H9 (cell line): ENCODE measurements at regions not wholly inside any gene's neighbourhood (a gene's known extent, or its start where the extent isn't known, plus 50 kb on each side); places are given as distances from the start of the nearest gene placed in this dataset.

ENCODE experiments used
- DNase-seq: peaks from one replicate; pipeline ENCODE4 v3.0.0-alpha.2; 2017
- H2AFZ ChIP-seq: one replicate; pipeline ENCODE4 v1.6.1; 2013; ENCODE audit warnings: mild to moderate bottlenecking, low read length, control low read depth, moderate library complexity
- H2AK5ac ChIP-seq: 2 replicates; pipeline ENCODE4 v1.6.1; 2013; ENCODE audit warnings: low read length, control low read depth, mixed read lengths; ENCODE audit not compliant: insufficient read length
- H2BK120ac ChIP-seq: one replicate; pipeline ENCODE4 v1.6.1; 2013; ENCODE audit warnings: low read depth, mild to moderate bottlenecking, low read length, control low read depth, inconsistent platforms; ENCODE audit not compliant: poor library complexity, severe bottlenecking
- H2BK12ac ChIP-seq: 2 replicates; pipeline ENCODE4 v1.6.1; 2013; ENCODE audit warnings: low read length, control low read depth, mixed read lengths, low read depth; ENCODE audit not compliant: insufficient read length
- H2BK15ac ChIP-seq: 2 replicates; pipeline ENCODE4 v1.6.1; 2013; ENCODE audit warnings: low read depth, low read length, control low read depth
- H2BK20ac ChIP-seq: one replicate; pipeline ENCODE4 v1.6.1; 2013; ENCODE audit warnings: low read depth, mild to moderate bottlenecking, low read length, control low read depth, inconsistent platforms; ENCODE audit not compliant: poor library complexity, severe bottlenecking
- H2BK5ac ChIP-seq: 2 replicates; pipeline ENCODE4 v1.6.1; 2013; ENCODE audit warnings: low read length, control low read depth, mixed read lengths; ENCODE audit not compliant: insufficient read length
- H3K14ac ChIP-seq: 2 replicates; pipeline ENCODE4 v1.6.1; 2013; ENCODE audit warnings: low read length, control low read depth; ENCODE audit not compliant: insufficient read depth
- H3K18ac ChIP-seq: 2 replicates; pipeline ENCODE4 v1.6.1; 2013; ENCODE audit warnings: low read depth, mild to moderate bottlenecking, mixed read lengths, low read length, control low read depth; ENCODE audit not compliant: insufficient read length
- H3K23ac ChIP-seq: 2 replicates; pipeline ENCODE4 v1.6.1; 2013; ENCODE audit warnings: low read length, control low read depth, mixed read lengths, low read depth; ENCODE audit not compliant: insufficient read length
- H3K23me2 ChIP-seq: 2 replicates; pipeline ENCODE4 v1.6.1; 2013; ENCODE audit warnings: low read depth, mild to moderate bottlenecking, mixed read lengths, low read length, control low read depth; ENCODE audit not compliant: insufficient read length, poor library complexity, severe bottlenecking
- H3K27ac ChIP-seq: 2 replicates; pipeline ENCODE4 v1.5.1; 2013; ENCODE audit warnings: low read length, control low read depth, mixed read lengths, low read depth; ENCODE audit not compliant: insufficient read length
- H3K27me3 ChIP-seq: 2 replicates; pipeline ENCODE4 v1.6.1; 2013; ENCODE audit warnings: low read length, control low read depth, inconsistent platforms; ENCODE audit not compliant: insufficient read depth
- H3K4ac ChIP-seq: 2 replicates; pipeline ENCODE4 v1.6.1; 2013; ENCODE audit warnings: low read depth, mild to moderate bottlenecking, control low read depth, inconsistent platforms, low read length, moderate library complexity
- H3K4me1 ChIP-seq: 2 replicates; pipeline ENCODE4 v1.6.1; 2013; ENCODE audit warnings: low read length, control low read depth, inconsistent platforms; ENCODE audit not compliant: insufficient read depth
- H3K4me2 ChIP-seq: 2 replicates; pipeline ENCODE4 v1.6.1; 2013; ENCODE audit warnings: low read length, control low read depth, mixed read lengths; ENCODE audit not compliant: insufficient read length, insufficient read depth
- H3K56ac ChIP-seq: 2 replicates; pipeline ENCODE4 v1.6.1; 2013; ENCODE audit warnings: low read depth, mild to moderate bottlenecking, mixed read lengths, low read length, control low read depth; ENCODE audit not compliant: insufficient read length
- H3K79me1 ChIP-seq: 2 replicates; pipeline ENCODE4 v1.6.1; 2013; ENCODE audit warnings: low read depth, mild to moderate bottlenecking, moderate library complexity, low read length, control low read depth, inconsistent platforms; ENCODE audit not compliant: insufficient read depth, poor library complexity, severe bottlenecking
- H3K79me2 ChIP-seq: 2 replicates; pipeline ENCODE4 v1.6.1; 2013; ENCODE audit warnings: low read length, control low read depth, inconsistent platforms; ENCODE audit not compliant: insufficient read depth
- H3K9ac ChIP-seq: 2 replicates; pipeline ENCODE4 v1.6.1; 2013; ENCODE audit warnings: low read length, control low read depth, mixed read lengths; ENCODE audit not compliant: insufficient read length; ENCODE audit errors: extremely low read depth
- H3K9me3 ChIP-seq: one replicate; pipeline ENCODE4 v1.6.1; 2013; ENCODE audit warnings: low read depth, low read length, inconsistent platforms; ENCODE audit not compliant: control insufficient read depth
- H3T11ph ChIP-seq: one replicate; pipeline ENCODE4 v1.6.1; 2013; ENCODE audit warnings: mild to moderate bottlenecking, low read length, control low read depth, inconsistent platforms
- H4K20me1 ChIP-seq: one replicate; pipeline ENCODE4 v1.6.1; 2013; ENCODE audit not compliant: control insufficient read depth, insufficient read length, insufficient read depth
- H4K5ac ChIP-seq: 2 replicates; pipeline ENCODE4 v1.6.1; 2013; ENCODE audit warnings: low read depth, mild to moderate bottlenecking, mixed read lengths, low read length, control low read depth; ENCODE audit not compliant: insufficient read length
- H4K8ac ChIP-seq: replicated peaks from 2 replicates; pipeline ENCODE4 v1.6.1; 2013; ENCODE audit warnings: low read length, control low read depth, mixed read lengths, low read depth; ENCODE audit not compliant: insufficient read length
- H4K91ac ChIP-seq: 2 replicates; pipeline ENCODE4 v1.6.1; 2013; ENCODE audit warnings: low read depth, mild to moderate bottlenecking, moderate library complexity, mixed read lengths, low read length, control low read depth; ENCODE audit not compliant: insufficient read length
- H3K27ac Mint-ChIP-seq, 3 experiments: 2 replicates in 2 of 3; 3 replicates in 1 of 3; pipeline ENCODE4 v1.8.0; 2020 to 2021; ENCODE audit warnings: mixed read lengths in 3 of 3, mild to moderate bottlenecking in 1 of 3, moderate library complexity in 1 of 3
- H3K27me3 Mint-ChIP-seq: 2 replicates; pipeline ENCODE4 v1.8.0; 2021; ENCODE audit warnings: low read depth, mild to moderate bottlenecking, moderate library complexity, mixed read lengths
- H3K36me3 Mint-ChIP-seq, 3 experiments: 2 replicates in 2 of 3; 3 replicates in 1 of 3; pipeline ENCODE4 v1.8.0; 2020 to 2021; ENCODE audit warnings: low read depth in 3 of 3, mixed read lengths in 3 of 3; ENCODE audit not compliant: insufficient read depth in 1 of 3
- H3K4me1 Mint-ChIP-seq, 2 experiments: 2 replicates each; pipeline ENCODE4 v1.8.0; 2020; ENCODE audit warnings: mixed read lengths in 2 of 2
- H3K4me3 Mint-ChIP-seq, 2 experiments: 2 replicates in 1 of 2; 3 replicates in 1 of 2; pipeline ENCODE4 v1.8.0; 2020 to 2021; ENCODE audit warnings: mild to moderate bottlenecking in 2 of 2, mixed read lengths in 2 of 2, moderate library complexity in 1 of 2
- H3K9me3 Mint-ChIP-seq, 2 experiments: 2 replicates in 1 of 2; 3 replicates in 1 of 2; pipeline ENCODE4 v1.8.0; 2020; ENCODE audit warnings: mild to moderate bottlenecking in 2 of 2, mixed read lengths in 2 of 2, moderate library complexity in 1 of 2
- WGBS: extraction: QIAGEN DNeasy Blood & Tissue Kit; methylation state at CpG from one replicate; pipeline ENCODE4 v1.1.7; 2013; ENCODE audit warnings: missing lambda C conversion rate, low lambda C conversion rate, mixed read lengths; ENCODE audit not compliant: insufficient read length; ENCODE audit errors: extremely low coverage; 5-methylcytosine and 5-hydroxymethylcytosine counted together
- TF ChIP-seq, protein P1 (sequence below): fragments of 200-600 bp; sonication (generic); conservative IDR thresholded peaks from 3 replicates; pipeline ENCODE4 v1.8.0; 2021; ENCODE audit warnings: antibody characterized with exemption, mild to moderate bottlenecking

DNA sequence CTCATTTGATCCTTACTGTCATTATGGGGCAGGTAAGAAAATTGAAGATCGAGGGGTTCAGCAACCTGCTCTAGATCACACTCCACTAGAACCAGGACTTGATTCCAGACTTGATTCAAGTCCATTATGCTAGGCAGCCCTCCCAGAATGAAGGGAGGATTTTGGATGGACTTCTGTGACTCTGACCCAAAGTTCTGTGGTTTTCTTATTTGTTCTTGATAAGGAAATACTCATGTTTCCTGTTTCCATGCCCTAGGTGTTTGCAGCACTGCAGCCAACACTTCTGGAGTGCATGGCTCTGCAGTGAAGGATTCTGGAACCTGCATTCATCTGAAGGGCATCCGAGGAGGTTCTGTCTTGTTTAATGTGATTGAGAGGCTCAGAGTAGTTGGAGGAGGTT is 140.0 kb downstream of the FCRL5 start:
- Histone ChIP-seq H4K8ac (no peak overlapping the region), H3K9ac (no peak overlapping the region), H3K79me2 (no peaks in the 10 kb centered on the region), H4K91ac (no peak overlapping the region), H3T11ph (no peak overlapping the region), H2BK12ac (no peak overlapping the region), H3K23ac (no peak overlapping the region), H3K18ac (no peak overlapping the region), H3K27ac (no peak overlapping the region), H3K79me1 (no peaks in the 10 kb centered on the region), H3K4me1 (no peaks in the 10 kb centered on the region), H2BK15ac (no peak overlapping the region), H3K56ac (no peak overlapping the region), H2BK120ac (no peak overlapping the region), H3K4me2 (no peak overlapping the region), H3K23me2 (no peaks in the 10 kb centered on the region), H2BK5ac (no peak overlapping the region), H4K5ac (no peak overlapping the region), H3K4ac (no peak overlapping the region), H2AFZ (no peak overlapping the region), H3K9me3 (no peaks in the 10 kb centered on the region), H4K20me1 (peaks cover 4% of the 10 kb centered on the region), H2BK20ac (no peak overlapping the region), H3K27me3 (no peaks in the 10 kb centered on the region), H3K14ac (no peak overlapping the region), H2AK5ac (no peak overlapping the region)
- H3K4me1 Mint-ChIP-seq = peaks cover 0 to 10% of the 10 kb centered on the region in 2 experiments; a peak in 3 of 4 replicates
- no peaks in the 10 kb centered on the region for H3K36me3 Mint-ChIP-seq
- no peak overlapping the region for H3K27ac Mint-ChIP-seq
- TF ChIP-seq, protein P1, sequence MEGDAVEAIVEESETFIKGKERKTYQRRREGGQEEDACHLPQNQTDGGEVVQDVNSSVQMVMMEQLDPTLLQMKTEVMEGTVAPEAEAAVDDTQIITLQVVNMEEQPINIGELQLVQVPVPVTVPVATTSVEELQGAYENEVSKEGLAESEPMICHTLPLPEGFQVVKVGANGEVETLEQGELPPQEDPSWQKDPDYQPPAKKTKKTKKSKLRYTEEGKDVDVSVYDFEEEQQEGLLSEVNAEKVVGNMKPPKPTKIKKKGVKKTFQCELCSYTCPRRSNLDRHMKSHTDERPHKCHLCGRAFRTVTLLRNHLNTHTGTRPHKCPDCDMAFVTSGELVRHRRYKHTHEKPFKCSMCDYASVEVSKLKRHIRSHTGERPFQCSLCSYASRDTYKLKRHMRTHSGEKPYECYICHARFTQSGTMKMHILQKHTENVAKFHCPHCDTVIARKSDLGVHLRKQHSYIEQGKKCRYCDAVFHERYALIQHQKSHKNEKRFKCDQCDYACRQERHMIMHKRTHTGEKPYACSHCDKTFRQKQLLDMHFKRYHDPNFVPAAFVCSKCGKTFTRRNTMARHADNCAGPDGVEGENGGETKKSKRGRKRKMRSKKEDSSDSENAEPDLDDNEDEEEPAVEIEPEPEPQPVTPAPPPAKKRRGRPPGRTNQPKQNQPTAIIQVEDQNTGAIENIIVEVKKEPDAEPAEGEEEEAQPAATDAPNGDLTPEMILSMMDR = no peak
- no CpG with 5 or more reads among the region's 2 CpGs for WGBS
- H3K4me3 Mint-ChIP-seq = no peak overlapping the region
- H3K9me3 Mint-ChIP-seq = no peaks in the 10 kb centered on the region; a peak in 3 of 5 replicates
- no peak for DNase-seq
- peaks cover 11% of the 10 kb centered on the region for H3K27me3 Mint-ChIP-seq
